ENCODE measurements at regions not wholly inside any gene's neighbourhood (a gene's known extent, or its start where the extent isn't known, plus 50 kb on each side); places are given as distances from the start of the nearest gene placed in this dataset.

DNA sequence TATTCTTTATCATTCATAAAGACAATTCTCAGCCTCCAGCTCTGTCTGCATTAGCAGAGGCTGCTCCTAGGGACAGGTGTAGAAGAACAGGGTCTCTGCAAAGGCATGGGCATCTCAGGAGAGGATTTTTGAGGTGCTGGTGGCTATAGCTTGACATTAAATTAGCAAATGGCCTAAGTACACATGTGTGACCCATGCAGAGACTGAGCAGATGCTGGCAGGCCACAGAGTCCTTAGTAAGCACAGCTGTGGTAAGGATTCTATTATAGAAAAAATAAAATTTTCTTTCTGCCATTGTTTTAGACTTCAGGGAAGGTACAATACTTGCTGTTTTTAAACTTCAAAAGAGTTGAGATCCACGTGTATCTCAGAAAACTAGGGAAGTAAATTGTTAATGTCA lies 177.5 kb upstream of the DUSP10 start:
- no peaks in the 10 kb centered on the region for H3K36me3 Mint-ChIP-seq (ENCODE audit: insufficient read depth in 1 of 3, low read depth in 3 of 3)
- Histone ChIP-seq H4K20me1 (ENCODE audit: control insufficient read depth, insufficient read depth, insufficient read length) (no peaks in the 10 kb centered on the region), H3K23ac (ENCODE audit: insufficient read length, low read depth, low read length) (no peak overlapping the region), H2AFZ (ENCODE audit: low read length) (no peak overlapping the region), H3K9ac (ENCODE audit: extremely low read depth, insufficient read length, low read length) (no peak overlapping the region), H3T11ph (ENCODE audit: low read length) (no peak overlapping the region), H4K5ac (ENCODE audit: insufficient read length, low read depth, low read length) (no peak overlapping the region), H3K4me2 (ENCODE audit: insufficient read depth, insufficient read length, low read length) (no peak overlapping the region), H4K8ac (replicated peaks; ENCODE audit: insufficient read length, low read depth, low read length) (no peak overlapping the region), H2BK15ac (ENCODE audit: low read depth, low read length) (no peak overlapping the region), H2AK5ac (ENCODE audit: insufficient read length, low read length) (no peak overlapping the region), H3K79me1 (ENCODE audit: insufficient read depth, low read depth, low read length, poor library complexity, severe bottlenecking) (no peaks in the 10 kb centered on the region), H3K18ac (ENCODE audit: insufficient read length, low read depth, low read length) (no peak overlapping the region), H3K4ac (ENCODE audit: low read depth, low read length) (no peak overlapping the region), H3K27ac (ENCODE audit: insufficient read length, low read depth, low read length) (no peak overlapping the region), H4K91ac (ENCODE audit: insufficient read length, low read depth, low read length) (no peak overlapping the region), H3K27me3 (ENCODE audit: insufficient read depth, low read length) (no peaks in the 10 kb centered on the region), H3K79me2 (ENCODE audit: insufficient read depth, low read length) (no peaks in the 10 kb centered on the region), H2BK12ac (ENCODE audit: insufficient read length, low read depth, low read length) (no peak overlapping the region), H3K23me2 (ENCODE audit: insufficient read length, low read depth, low read length, poor library complexity, severe bottlenecking) (no peaks in the 10 kb centered on the region), H3K56ac (ENCODE audit: insufficient read length, low read depth, low read length) (no peak overlapping the region), H3K4me1 (ENCODE audit: insufficient read depth, low read length) (no peaks in the 10 kb centered on the region), H3K9me3 (ENCODE audit: control insufficient read depth, low read depth, low read length) (no peaks in the 10 kb centered on the region), H2BK5ac (ENCODE audit: insufficient read length, low read length) (no peak overlapping the region), H2BK20ac (ENCODE audit: low read depth, low read length, poor library complexity, severe bottlenecking) (no peak overlapping the region), H3K14ac (ENCODE audit: insufficient read depth, low read length) (no peak overlapping the region), H2BK120ac (ENCODE audit: low read depth, low read length, poor library complexity, severe bottlenecking) (no peak overlapping the region)
- no peak overlapping the region; a peak in 1 of 7 replicates for H3K27ac Mint-ChIP-seq
- TF ChIP-seq, protein P1, sequence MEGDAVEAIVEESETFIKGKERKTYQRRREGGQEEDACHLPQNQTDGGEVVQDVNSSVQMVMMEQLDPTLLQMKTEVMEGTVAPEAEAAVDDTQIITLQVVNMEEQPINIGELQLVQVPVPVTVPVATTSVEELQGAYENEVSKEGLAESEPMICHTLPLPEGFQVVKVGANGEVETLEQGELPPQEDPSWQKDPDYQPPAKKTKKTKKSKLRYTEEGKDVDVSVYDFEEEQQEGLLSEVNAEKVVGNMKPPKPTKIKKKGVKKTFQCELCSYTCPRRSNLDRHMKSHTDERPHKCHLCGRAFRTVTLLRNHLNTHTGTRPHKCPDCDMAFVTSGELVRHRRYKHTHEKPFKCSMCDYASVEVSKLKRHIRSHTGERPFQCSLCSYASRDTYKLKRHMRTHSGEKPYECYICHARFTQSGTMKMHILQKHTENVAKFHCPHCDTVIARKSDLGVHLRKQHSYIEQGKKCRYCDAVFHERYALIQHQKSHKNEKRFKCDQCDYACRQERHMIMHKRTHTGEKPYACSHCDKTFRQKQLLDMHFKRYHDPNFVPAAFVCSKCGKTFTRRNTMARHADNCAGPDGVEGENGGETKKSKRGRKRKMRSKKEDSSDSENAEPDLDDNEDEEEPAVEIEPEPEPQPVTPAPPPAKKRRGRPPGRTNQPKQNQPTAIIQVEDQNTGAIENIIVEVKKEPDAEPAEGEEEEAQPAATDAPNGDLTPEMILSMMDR (conservative IDR thresholded peaks at IDR 0.05): no peak
- DNase-seq: no peak
- H3K9me3 Mint-ChIP-seq: no peaks in the 10 kb centered on the region
- H3K27me3 Mint-ChIP-seq (ENCODE audit: low read depth): no peaks in the 10 kb centered on the region
- H3K4me1 Mint-ChIP-seq: peaks cover 0 to 4% of the 10 kb centered on the region in 2 experiments; a peak in 1 of 4 replicates
- WGBS (ENCODE audit: extremely low coverage, insufficient read length, low lambda C conversion rate): no CpG with 5 or more reads among the region's 1 CpG
- H3K4me3 Mint-ChIP-seq: no peak overlapping the region
